ENCODE measurements at regions not wholly inside any gene's neighbourhood (a gene's known extent, or its start where the extent isn't known, plus 50 kb on each side); places are given as distances from the start of the nearest gene placed in this dataset.

- TF ChIP-seq KAT7 (CRISPR knock-in tag; IDR thresholded peaks at IDR 0.05; ENCODE audit: borderline replicate concordance) (no peak), CTCF (IDR thresholded peaks at IDR 0.05) (no peak), TEAD4 (CRISPR knock-in tag; IDR thresholded peaks at IDR 0.05) (no peak), IRF2 (CRISPR knock-in tag; IDR thresholded peaks at IDR 0.05; ENCODE audit: borderline replicate concordance, low read depth) (no peak)
These were observed 78.4 kb downstream of the CCDC185 start for GRCh38 chr1:223471566-223471965.

Measured in WTC11 (cell line).